GM12864 (cell line): ENCODE measurements at regions not wholly inside any gene's neighbourhood (a gene's known extent, or its start where the extent isn't known, plus 50 kb on each side); places are given as distances from the start of the nearest gene placed in this dataset.

Source experiments
- DNase-seq: peaks from one replicate; pipeline ENCODE4 v3.0.0-alpha.2; 2011; ENCODE audit warnings: low read depth
- H3K4me3 ChIP-seq: 2 replicates; pipeline ENCODE4 v1.5.1; 2011; ENCODE audit warnings: mild to moderate bottlenecking, low read depth, low read length, control low read depth
- CTCF ChIP-seq: IDR thresholded peaks from 2 replicates; pipeline ENCODE4 v1.5.1; 2011; ENCODE audit warnings: low read depth, mild to moderate bottlenecking, moderate library complexity, low read length, control low read depth, inconsistent platforms; ENCODE audit errors: missing control alignments

DNA sequence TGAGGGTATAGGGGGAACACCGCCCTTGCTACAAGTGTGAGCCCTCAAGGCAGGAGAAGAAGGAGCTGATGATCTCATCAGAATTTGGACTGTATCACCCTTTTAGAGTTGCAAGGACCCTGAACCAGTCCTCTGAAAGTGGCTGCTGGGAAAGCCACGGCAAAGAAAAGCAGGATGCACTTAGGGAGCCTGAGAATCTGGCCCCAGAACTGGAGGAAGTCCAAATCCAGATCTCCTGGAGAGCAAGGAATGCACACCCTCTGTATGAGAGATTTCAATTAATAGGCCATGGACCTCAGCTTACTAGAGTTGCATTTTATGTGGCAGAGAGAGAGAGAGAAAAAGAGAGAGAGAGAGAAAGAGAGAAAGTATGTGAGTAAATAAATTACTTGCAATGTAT is 662.9 kb downstream of the CCSER2 start:
- H3K4me3 ChIP-seq, result no peak overlapping the region
- DNase-seq, result no peak
- TF ChIP-seq CTCF, result no peak

- TF ChIP-seq CTCF, result no peak
- H3K4me3 ChIP-seq, result no peak overlapping the region
- DNase-seq, result no peak
Measured at GRCh38 chr10:84993251-84994035, 665.1 kb downstream of the CCSER2 start.

DNA sequence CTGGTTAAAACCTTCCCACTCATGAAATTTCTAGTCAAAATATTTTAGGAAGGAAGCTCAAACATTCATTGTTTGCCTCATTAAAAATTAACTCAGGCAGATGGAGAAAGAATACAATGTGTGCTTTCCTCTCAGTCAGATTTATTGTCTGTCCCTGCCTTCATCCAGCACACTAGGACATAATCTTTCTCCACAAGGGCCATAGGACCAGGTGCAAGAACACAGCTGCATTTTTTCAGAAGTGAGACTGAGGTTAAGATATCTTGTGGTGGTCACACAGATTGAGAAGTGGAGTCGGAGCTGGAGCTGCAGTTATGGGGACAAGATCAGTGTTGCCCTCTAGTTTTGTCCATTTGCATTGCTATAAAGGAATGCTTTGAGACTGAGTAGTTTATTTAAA is 666.3 kb downstream of the CCSER2 start:
- H3K4me3 ChIP-seq, result no peak overlapping the region
- no peak for TF ChIP-seq CTCF
- DNase-seq, result no peak

- no peak for TF ChIP-seq CTCF
- DNase-seq, result no peak
Measured at GRCh38 chr10:84996580-84996979, 668.2 kb downstream of the CCSER2 start.

DNA sequence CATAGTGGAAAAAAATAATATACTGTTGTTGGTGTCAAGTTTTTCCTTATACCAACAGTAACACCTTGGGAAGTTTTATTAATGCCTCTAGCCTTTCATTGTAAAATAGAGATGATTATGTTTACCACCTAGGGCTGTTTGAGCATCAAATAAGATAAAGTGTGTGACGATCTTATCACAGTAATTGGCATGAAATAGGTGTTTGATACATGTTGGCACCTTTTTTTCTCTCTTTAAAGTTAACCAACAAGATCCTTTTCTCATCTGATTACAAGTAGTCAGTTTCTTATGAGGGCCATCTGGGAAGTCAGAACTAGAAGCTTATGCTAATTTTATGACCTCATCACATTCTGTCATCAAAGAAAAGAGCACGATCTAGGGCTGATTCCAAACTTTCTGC is 669.5 kb downstream of the CCSER2 start:
- no peak for DNase-seq
- H3K4me3 ChIP-seq, result no peak overlapping the region
- TF ChIP-seq CTCF, result no peak

More at GRCh38 chr10:84996580-84996979, 668.2 kb downstream of the CCSER2 start:
- no peak overlapping the region for H3K4me3 ChIP-seq

DNA sequence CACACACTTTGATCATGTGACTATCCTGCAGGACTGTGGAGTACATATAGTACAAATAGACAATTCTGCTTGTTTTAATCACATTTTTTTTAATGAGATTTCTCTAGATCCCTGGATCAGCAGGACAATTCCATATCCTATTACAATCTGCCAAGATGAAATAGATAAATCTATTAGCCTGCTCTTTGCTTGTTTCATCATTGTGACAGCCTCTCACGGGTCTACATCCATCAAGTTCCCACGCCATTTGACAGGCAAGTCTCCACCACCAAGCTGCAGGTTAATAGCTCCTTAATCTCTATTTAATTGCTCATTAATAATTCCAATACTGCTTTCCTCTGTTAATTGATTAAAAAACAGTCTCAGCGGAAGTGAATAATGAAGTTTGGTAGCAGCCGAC is 671.5 kb downstream of the CCSER2 start:
- DNase-seq, result no peak
- TF ChIP-seq CTCF, result no peak
- H3K4me3 ChIP-seq, result no peak overlapping the region

DNA sequence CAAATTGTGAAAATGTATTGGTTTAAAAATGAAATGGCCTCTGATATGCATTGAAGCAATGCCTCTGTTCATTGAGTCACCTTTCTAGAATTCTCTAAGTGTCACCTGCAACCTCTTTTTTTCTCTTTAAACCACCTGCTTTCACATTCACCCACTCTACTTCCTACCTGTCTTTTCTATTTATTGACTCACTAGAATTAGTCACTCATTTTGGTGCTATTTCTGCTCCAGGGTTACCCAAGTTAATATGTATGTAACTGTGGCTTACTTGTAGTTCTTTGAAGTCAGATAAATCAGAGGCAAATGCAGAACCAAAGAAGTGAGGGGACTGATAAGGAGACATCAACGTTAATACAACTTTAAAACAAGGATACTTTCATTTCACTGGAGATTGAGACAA is 674.7 kb downstream of the CCSER2 start:
- TF ChIP-seq CTCF, result no peak
- no peak for DNase-seq
- no peak overlapping the region for H3K4me3 ChIP-seq
